AG08396 (cell line): ENCODE measurements at regions not wholly inside any gene's neighbourhood (a gene's known extent, or its start where the extent isn't known, plus 50 kb on each side); places are given as distances from the start of the nearest gene placed in this dataset.

Experiments used
- DNase-seq: peaks from one replicate; pipeline ENCODE4 v3.0.0; 2012; ENCODE audit warnings: low spot score, mixed read lengths

DNA sequence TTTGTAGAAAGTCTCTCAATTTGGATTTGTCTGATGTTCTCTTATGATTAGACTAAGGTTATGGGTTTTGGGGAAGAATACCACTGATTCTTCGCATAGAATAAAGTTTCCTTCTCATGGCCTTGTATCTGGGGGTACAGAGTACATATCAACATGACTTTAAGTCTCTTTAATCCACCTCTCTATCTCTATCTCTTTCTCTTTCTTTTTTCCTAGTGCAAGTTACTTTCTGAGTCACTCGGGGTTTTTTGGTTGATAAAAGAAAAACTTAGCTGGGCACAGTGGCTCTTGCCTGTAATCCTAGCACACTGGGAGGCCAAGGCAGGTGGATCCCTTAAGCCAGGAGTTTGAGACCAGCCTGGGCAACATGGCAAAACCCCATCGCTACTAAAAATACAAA, 100.1 kb upstream of the MAP4K3 start:
- DNase-seq: no peak

GRCh38 chr2:39538718-39539117, 101.6 kb upstream of the MAP4K3 start:
- no peak for DNase-seq

GRCh38 chr2:39540414-39540813, 103.3 kb upstream of the MAP4K3 start:
- DNase-seq: no peak

GRCh38 chr2:39541011-39541930, 104.2 kb upstream of the MAP4K3 start:
- no peak for DNase-seq

GRCh38 chr2:39542523-39542922, 105.4 kb upstream of the MAP4K3 start:
- DNase-seq: no peak

DNA sequence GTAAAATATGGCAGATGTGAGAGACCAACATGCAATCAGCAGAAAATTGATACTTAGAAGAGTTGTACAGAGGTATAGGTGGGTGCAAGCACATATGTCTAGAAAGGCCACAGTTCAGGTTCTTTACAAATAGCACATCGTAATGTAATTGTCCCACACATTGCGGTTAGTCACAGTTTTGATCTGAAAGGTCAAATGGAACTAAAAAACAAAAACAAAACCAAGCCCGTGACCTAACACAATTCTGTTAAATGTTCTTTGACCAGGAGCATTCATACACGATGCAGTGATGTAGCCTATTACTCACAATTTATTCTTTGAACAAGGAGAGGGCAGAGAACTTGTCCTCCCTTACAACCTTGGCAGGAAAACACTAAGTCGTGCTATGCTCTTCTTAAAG, 108.9 kb upstream of the MAP4K3 start:
- DNase-seq: no peak

DNA sequence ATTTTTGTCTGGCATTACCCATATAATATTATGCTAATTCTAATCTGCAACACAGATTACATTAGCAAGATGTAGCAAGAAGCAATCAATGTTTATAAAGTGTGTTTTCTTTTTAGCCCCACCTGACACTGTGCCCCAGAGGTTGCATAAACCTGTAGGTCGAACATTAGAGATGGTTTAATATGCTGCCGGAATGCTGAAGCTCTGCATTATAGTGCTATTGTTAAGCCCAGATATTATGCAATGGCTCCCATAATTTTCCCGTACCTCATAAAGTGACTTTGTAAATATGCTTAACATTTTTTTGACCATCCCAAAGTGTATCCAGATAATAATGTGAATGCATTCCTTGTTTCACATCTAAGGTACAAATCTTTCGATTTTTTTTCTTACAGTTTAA, 109.3 kb upstream of the MAP4K3 start:
- DNase-seq: no peak

DNA sequence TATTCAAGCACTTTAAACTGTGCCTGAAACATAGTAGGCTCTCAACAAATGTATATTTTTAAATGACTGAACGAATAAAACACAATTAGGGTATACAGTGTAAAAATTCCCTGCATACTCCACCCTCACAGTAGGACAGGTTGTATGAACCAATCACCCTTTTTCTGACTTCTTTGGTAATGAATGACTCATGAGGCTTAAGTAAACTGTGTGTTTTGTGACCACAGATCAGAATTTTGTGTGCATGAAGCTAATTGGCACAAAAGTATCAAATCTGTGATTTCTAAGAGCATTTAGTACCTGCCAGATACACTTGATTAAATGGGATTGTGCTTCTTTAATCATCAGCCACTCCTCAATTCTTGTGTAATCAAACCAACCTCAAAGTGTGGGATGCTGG, 109.9 kb upstream of the MAP4K3 start:
- no peak for DNase-seq

DNA sequence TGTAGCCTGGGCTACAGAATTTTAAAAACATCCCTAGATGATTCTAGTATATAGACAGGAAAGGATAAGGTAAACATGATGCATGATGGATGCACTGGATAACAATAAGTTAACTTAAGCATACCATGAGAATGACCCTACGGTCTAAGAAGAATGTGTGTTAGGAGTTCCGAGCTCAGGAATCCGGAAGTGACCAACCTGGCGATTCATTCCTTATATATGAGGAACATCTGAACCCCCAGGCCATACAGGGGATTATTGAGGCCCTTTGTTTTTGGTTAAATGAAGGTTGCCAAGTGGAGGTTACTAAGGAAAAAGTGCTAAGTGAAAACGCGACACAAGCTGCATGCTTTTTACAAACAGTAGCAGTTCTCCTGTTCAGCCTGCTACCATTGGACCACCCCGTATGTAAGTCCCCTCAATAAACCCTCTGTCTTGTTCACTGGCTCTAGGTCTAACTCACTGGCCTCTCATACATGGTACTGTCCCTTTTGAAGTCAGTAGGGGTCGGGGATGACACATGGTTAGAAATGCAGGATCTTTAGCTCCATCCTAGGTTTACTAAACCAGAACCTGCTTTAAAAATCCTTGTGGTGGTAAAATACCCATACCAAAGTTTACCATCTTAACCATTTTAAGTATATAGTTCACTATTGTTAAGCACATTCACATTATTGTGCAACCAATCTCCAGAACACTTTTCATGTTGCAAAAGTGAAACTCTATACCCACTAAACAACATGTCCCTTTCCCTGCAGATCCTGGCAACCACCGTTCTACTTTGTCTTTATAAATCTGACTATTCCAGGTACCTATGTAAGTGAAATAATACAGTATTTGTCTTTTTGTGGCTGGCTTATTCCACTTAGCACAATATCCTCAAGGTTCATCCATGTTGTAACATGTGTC, 111.0 kb upstream of the MAP4K3 start:
- no peak for DNase-seq

- no peak for DNase-seq
These were observed 111.9 kb upstream of the MAP4K3 start for GRCh38 chr2:39549000-39549399.

GRCh38 chr2:39549718-39550464, 112.8 kb upstream of the MAP4K3 start:
- DNase-seq: no peak

DNA sequence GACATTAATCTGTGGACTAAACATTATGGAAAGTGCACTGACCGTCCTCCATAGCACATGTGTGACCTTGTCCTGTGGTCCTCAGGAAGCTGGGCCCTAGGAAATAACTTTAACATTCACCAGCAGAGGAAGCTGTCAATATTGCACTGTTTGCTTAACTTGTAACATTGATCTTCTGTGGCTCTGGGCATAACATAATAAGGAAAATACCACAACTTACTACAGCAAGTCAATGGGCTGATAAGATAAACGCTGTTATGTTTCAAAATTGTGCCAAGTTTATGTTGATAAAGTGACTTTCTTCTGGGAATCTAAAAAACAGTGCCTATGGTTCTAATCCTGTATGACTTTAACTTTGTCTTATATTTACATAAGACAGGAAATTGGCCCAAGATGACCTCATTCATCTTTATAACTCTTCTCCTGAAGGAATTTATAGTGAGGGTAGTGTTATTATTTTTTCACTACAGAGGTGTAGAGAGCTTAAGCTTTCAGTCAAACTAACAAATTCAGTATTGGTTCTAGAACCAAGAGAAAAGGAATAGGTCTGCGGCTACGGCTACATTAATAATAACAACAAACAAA, 113.7 kb upstream of the MAP4K3 start:
- no peak for DNase-seq

DNA sequence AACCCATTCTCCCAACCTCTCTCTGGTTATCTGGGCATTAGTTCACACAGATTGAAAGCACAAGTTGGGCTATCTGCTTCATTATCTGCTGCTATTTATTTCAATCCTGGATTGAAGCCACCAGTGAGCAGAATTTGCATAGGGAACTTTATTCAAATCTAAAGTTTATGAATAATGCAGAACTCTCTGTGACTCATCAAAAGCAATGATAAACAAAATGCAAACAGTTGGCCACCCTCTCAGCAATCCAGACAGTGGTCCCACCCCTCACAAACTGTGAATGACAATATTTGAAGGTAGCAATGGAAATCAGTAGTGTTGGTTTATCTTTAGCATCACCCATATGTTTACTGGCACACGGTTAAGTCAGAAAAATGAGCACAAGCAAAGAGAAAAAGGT, 106.8 kb upstream of the TMEM178A start:
- DNase-seq: no peak

DNA sequence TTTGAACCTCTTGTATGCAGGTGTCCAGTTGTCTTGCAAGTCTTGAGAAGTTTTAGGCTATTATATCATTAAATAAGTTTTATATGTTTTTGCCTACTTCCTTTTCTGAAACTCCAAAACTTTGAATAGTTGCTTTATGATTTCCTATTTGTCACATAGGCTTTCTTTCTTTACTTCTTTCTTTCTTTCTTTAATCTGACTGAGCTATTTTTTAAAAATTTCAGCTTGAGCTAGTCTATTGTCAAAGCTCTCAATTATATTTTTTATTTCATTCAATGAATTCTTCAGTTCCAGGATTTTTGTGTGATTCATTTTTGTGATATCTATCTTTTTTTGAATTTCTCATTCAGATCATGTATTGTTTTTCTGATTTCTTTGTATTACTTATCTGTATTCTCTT, 102.1 kb upstream of the TMEM178A start:
- DNase-seq: no peak

- DNase-seq: no peak
These were observed 98.2 kb upstream of the TMEM178A start for GRCh38 chr2:39567507-39567906.

- no peak for DNase-seq
These were observed 97.6 kb upstream of the TMEM178A start for GRCh38 chr2:39568116-39568515.

DNA sequence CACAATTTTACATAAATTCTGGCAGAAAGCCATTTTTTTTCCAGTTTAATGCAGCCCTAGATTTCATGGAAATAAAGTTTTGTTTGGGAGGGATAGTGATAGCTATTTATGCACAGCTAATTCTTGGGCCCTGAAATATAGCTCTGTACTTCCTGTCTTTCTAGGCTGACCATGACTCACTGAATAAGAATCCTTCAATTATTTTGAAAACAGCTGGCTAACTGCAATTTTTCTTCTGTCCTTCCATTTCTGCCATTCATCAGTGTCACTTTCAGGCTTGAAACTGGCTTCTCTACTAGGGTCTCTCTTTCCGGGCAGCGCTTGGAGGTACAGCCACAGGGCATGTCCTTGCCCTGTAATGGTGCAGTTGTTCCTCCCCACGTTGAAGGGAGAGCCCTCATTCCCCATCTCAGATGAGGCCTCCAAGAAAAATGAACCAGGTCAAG, 97.1 kb upstream of the TMEM178A start:
- peak; percentile 77 for DNase-seq

- no peak for DNase-seq
These were observed 95.6 kb upstream of the TMEM178A start for GRCh38 chr2:39570130-39570555.

- DNase-seq: no peak
These were observed 95.1 kb upstream of the TMEM178A start for GRCh38 chr2:39570614-39571013.

DNA sequence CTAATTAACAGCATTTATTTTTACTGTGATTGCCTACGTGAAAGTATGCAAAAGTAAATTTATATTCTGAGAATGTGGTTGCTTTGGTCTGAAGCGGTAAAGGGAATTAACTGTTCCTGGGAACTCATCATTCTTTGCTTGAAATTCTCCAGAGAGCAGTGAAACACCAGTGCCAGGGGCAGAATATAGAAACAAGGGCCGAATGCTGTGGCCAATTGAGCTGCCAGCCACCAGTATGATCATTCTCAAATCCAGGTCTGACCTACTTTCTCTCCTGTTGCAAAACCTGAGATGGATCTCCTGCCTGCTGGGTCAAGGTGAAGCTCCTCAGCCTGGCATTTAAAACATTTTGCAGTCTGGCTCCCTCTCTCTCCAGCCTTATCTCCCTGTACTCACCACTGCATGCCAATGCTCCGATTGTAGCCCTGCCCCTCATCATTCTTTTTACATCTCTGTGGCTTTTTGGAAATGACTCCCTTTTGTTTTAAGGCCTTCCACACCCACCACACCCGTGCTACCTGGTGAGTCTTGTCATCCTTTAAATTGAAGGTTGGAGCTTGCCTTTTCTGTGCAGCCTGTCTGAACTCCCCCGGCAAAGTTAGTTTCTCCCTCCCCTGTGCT, 94.5 kb upstream of the TMEM178A start:
- peak; percentile 21 for DNase-seq

- no peak for DNase-seq
These were observed 92.4 kb upstream of the TMEM178A start for GRCh38 chr2:39573276-39573675.
